ENCODE measurements at regions not wholly inside any gene's neighbourhood (a gene's known extent, or its start where the extent isn't known, plus 50 kb on each side); places are given as distances from the start of the nearest gene placed in this dataset.

DNA sequence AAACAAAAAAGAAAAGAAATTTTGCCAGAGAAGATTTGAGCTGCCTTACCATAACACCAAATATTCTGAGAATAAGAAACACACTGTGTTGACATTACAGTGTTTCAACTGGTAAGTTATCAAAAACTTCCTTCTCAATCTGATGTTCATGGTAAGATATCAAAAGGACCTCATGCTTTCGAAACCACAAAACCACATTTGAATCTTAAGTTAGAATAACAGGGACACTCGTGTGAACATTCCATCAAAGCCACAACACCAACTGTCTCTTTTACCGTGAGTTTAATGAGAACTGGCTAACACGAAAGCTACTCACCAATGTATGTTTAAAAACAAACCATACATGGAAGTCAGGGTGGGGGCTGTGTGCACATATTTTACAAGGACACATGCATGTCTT is 73.0 kb upstream of the OPRM1 start:
- TF ChIP-seq, protein P1, sequence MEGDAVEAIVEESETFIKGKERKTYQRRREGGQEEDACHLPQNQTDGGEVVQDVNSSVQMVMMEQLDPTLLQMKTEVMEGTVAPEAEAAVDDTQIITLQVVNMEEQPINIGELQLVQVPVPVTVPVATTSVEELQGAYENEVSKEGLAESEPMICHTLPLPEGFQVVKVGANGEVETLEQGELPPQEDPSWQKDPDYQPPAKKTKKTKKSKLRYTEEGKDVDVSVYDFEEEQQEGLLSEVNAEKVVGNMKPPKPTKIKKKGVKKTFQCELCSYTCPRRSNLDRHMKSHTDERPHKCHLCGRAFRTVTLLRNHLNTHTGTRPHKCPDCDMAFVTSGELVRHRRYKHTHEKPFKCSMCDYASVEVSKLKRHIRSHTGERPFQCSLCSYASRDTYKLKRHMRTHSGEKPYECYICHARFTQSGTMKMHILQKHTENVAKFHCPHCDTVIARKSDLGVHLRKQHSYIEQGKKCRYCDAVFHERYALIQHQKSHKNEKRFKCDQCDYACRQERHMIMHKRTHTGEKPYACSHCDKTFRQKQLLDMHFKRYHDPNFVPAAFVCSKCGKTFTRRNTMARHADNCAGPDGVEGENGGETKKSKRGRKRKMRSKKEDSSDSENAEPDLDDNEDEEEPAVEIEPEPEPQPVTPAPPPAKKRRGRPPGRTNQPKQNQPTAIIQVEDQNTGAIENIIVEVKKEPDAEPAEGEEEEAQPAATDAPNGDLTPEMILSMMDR (conservative IDR thresholded peaks at IDR 0.05 in 1 of 2, IDR thresholded peaks at IDR 0.05 in 1 of 2; ENCODE audit: low read depth in 1 of 2, low read length in 2 of 2): no peak
- TF ChIP-seq EZH2 (IDR thresholded peaks at IDR 0.05; ENCODE audit: low read length, missing control alignments): no peak

All from fibroblast of lung (primary cell).